Activated naive CD4-positive, alpha-beta T cell treated with anti-CD3 and anti-CD28 coated beads, Interleukin-2, amount 50 U/mL, for 24 hours (primary cell): ENCODE measurements at regions not wholly inside any gene's neighbourhood (a gene's known extent, or its start where the extent isn't known, plus 50 kb on each side); places are given as distances from the start of the nearest gene placed in this dataset.

ENCODE experiments used
- H3K27ac Mint-ChIP-seq: one replicate; pipeline ENCODE4 v1.8.0; 2021; ENCODE audit warnings: mild to moderate bottlenecking, mixed read lengths
- H3K27me3 Mint-ChIP-seq: one replicate; pipeline ENCODE4 v1.8.0; 2021; ENCODE audit warnings: mixed read lengths
- H3K36me3 Mint-ChIP-seq: one replicate; pipeline ENCODE4 v1.8.0; 2021; ENCODE audit warnings: mixed read lengths
- H3K4me1 Mint-ChIP-seq: one replicate; pipeline ENCODE4 v1.8.0; 2021; ENCODE audit warnings: mixed read lengths
- H3K4me3 Mint-ChIP-seq: one replicate; pipeline ENCODE4 v1.8.0; 2021; ENCODE audit warnings: mild to moderate bottlenecking, mixed read lengths
- H3K9me3 Mint-ChIP-seq: one replicate; pipeline ENCODE4 v1.8.0; 2021; ENCODE audit warnings: mixed read lengths

GRCh38 chr7:22962775-22963350 lies 51.1 kb downstream of the HYCC1 start:
- H3K27ac Mint-ChIP-seq, result no peak overlapping the region
- no peaks in the 10 kb centered on the region for H3K27me3 Mint-ChIP-seq
- no peak overlapping the region for H3K4me3 Mint-ChIP-seq
- no peaks in the 10 kb centered on the region for H3K9me3 Mint-ChIP-seq
- no peaks in the 10 kb centered on the region for H3K4me1 Mint-ChIP-seq
- H3K36me3 Mint-ChIP-seq, result peaks cover 12% of the 10 kb centered on the region

- H3K4me1 Mint-ChIP-seq, result no peaks in the 10 kb centered on the region
- H3K27ac Mint-ChIP-seq, result no peak overlapping the region
- H3K4me3 Mint-ChIP-seq, result no peak overlapping the region
- peaks cover 10% of the 10 kb centered on the region for H3K36me3 Mint-ChIP-seq
- H3K27me3 Mint-ChIP-seq, result no peaks in the 10 kb centered on the region
- H3K9me3 Mint-ChIP-seq, result no peaks in the 10 kb centered on the region
Measured at GRCh38 chr7:22958742-22959141, 55.2 kb downstream of the HYCC1 start.

DNA sequence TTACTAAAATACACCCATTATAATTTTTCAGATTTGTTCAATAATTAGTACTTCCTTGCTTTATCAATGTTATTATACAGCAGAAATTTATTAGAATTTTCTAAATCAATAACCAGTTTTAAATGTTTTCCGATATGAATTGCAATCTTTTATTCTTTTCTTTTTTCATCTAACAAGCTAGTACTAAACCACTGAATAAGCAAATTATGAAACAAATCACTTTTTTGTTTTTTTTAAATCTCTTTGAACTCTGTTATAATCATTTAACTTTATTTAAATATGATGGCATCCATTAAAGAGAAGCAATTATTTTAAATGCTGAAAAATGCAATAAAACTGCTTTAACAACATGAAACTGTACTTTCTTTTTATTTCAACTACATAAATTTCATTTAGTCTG lies 59.7 kb downstream of the HYCC1 start:
- H3K27ac Mint-ChIP-seq, result no peak overlapping the region
- H3K27me3 Mint-ChIP-seq, result no peaks in the 10 kb centered on the region
- H3K4me3 Mint-ChIP-seq, result no peak overlapping the region
- no peaks in the 10 kb centered on the region for H3K9me3 Mint-ChIP-seq
- peaks cover 7% of the 10 kb centered on the region for H3K36me3 Mint-ChIP-seq
- H3K4me1 Mint-ChIP-seq, result no peaks in the 10 kb centered on the region

GRCh38 chr7:22952306-22953015 lies 61.5 kb downstream of the HYCC1 start:
- Mint-ChIP-seq H3K27ac (no peak overlapping the region), H3K27me3 (no peaks in the 10 kb centered on the region), H3K36me3 (peaks cover 7% of the 10 kb centered on the region), H3K9me3 (no peaks in the 10 kb centered on the region), H3K4me3 (no peak overlapping the region), H3K4me1 (no peaks in the 10 kb centered on the region)

- peaks cover 8% of the 10 kb centered on the region for H3K36me3 Mint-ChIP-seq
- H3K27me3 Mint-ChIP-seq, result no peaks in the 10 kb centered on the region
- no peak overlapping the region for H3K27ac Mint-ChIP-seq
- H3K4me1 Mint-ChIP-seq, result no peaks in the 10 kb centered on the region
- no peak overlapping the region for H3K4me3 Mint-ChIP-seq
- H3K9me3 Mint-ChIP-seq, result no peaks in the 10 kb centered on the region
Measured at GRCh38 chr7:22949944-22950343, 64.0 kb downstream of the HYCC1 start.

GRCh38 chr7:22949221-22949620 lies 64.7 kb downstream of the HYCC1 start:
- Mint-ChIP-seq H3K4me1 (no peaks in the 10 kb centered on the region), H3K9me3 (no peaks in the 10 kb centered on the region)

GRCh38 chr7:22948770-22949169 lies 65.2 kb downstream of the HYCC1 start:
- peaks cover 9% of the 10 kb centered on the region for H3K36me3 Mint-ChIP-seq
- no peaks in the 10 kb centered on the region for H3K9me3 Mint-ChIP-seq
- no peak overlapping the region for H3K4me3 Mint-ChIP-seq
- no peaks in the 10 kb centered on the region for H3K27me3 Mint-ChIP-seq
- H3K4me1 Mint-ChIP-seq, result no peaks in the 10 kb centered on the region
- no peak overlapping the region for H3K27ac Mint-ChIP-seq

More at GRCh38 chr7:22949221-22949620, 64.7 kb downstream of the HYCC1 start:
- H3K27ac Mint-ChIP-seq, result no peak overlapping the region
- H3K4me3 Mint-ChIP-seq, result no peak overlapping the region
- H3K36me3 Mint-ChIP-seq, result peaks cover 9% of the 10 kb centered on the region
- no peaks in the 10 kb centered on the region for H3K27me3 Mint-ChIP-seq

DNA sequence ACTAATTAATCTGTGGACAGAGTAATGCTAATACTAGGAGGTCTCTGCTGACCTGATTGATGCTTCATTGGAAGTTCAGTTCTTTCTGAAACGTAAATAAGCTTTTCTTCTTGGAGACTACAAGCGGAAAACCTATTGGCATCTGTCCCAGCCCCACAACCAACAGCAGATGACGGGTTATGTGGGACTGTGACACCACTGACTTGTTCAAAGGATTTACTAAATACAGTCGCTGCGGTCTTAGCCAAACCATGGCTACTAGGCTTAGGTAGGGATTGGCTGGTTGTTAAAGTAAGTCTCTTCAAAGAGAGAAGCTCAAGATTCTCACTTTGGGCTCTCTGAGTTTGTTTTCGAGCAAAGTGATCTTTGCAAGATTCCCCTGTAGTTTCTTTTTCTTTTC lies 68.3 kb downstream of the HYCC1 start:
- Mint-ChIP-seq H3K4me1 (no peaks in the 10 kb centered on the region), H3K27ac (no peak overlapping the region), H3K9me3 (no peaks in the 10 kb centered on the region)

DNA sequence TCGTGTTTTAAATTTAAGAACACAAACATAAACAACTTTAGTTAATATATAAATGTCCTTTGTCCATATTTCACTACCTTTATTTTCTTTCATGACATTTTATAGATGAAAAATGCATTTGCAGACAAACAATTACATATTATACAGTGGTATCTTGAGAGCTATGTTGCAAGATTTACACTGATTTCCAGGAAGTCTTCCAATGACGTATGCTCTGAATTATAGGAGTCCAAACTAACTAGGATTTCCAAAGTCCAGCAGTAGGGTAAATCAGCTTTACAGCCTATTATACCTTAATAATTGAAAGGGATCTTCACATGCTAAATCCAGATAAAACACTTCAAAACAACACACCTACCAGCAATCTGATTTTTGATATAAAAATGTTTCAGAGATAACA lies 69.4 kb downstream of the HYCC1 start:
- Mint-ChIP-seq H3K4me3 (no peak overlapping the region), H3K36me3 (peaks cover 5% of the 10 kb centered on the region), H3K9me3 (no peaks in the 10 kb centered on the region), H3K4me1 (no peaks in the 10 kb centered on the region), H3K27me3 (no peaks in the 10 kb centered on the region), H3K27ac (no peak overlapping the region)

More for the DNA sequence above, 68.3 kb downstream of the HYCC1 start:
- no peaks in the 10 kb centered on the region for H3K27me3 Mint-ChIP-seq
- peaks cover 7% of the 10 kb centered on the region for H3K36me3 Mint-ChIP-seq
- H3K4me3 Mint-ChIP-seq, result no peak overlapping the region

DNA sequence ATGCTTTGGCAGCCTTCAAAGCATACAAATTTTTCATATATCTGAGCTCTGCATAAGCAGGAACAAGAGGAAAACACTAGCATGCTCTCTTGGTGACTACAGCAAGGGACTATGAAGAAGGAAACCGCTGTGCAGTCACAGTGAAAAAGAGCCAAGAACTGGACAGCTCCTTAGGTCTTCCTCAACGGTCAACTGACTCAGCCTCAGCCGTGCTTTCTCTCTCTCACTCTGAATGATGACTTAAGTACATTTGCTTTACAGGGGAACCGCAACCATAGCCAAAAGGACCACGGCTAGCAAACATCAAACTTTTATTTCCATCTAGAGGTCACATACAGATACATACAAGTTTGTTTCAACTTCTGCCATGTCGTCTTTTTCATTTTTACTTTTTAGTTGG lies 69.9 kb downstream of the HYCC1 start:
- Mint-ChIP-seq H3K27me3 (no peaks in the 10 kb centered on the region), H3K4me1 (no peaks in the 10 kb centered on the region), H3K9me3 (no peaks in the 10 kb centered on the region), H3K4me3 (no peak overlapping the region), H3K36me3 (peaks cover 5% of the 10 kb centered on the region), H3K27ac (no peak overlapping the region)

GRCh38 chr7:22942191-22942590 lies 71.7 kb downstream of the HYCC1 start:
- no peaks in the 10 kb centered on the region for H3K27me3 Mint-ChIP-seq
- H3K4me1 Mint-ChIP-seq, result no peaks in the 10 kb centered on the region
- H3K36me3 Mint-ChIP-seq, result peaks cover 5% of the 10 kb centered on the region
- no peak overlapping the region for H3K4me3 Mint-ChIP-seq
- no peaks in the 10 kb centered on the region for H3K9me3 Mint-ChIP-seq
- no peak overlapping the region for H3K27ac Mint-ChIP-seq

GRCh38 chr7:22939842-22940241 lies 74.1 kb downstream of the HYCC1 start:
- H3K4me1 Mint-ChIP-seq, result no peaks in the 10 kb centered on the region
- H3K36me3 Mint-ChIP-seq, result peaks cover under 1% of the 10 kb centered on the region
- no peak overlapping the region for H3K27ac Mint-ChIP-seq
- no peaks in the 10 kb centered on the region for H3K9me3 Mint-ChIP-seq
- H3K27me3 Mint-ChIP-seq, result no peaks in the 10 kb centered on the region
- H3K4me3 Mint-ChIP-seq, result no peak overlapping the region

- Mint-ChIP-seq H3K36me3 (no peaks in the 10 kb centered on the region), H3K27ac (no peak overlapping the region), H3K9me3 (no peaks in the 10 kb centered on the region), H3K4me3 (no peak overlapping the region), H3K4me1 (no peaks in the 10 kb centered on the region), H3K27me3 (peaks cover 2% of the 10 kb centered on the region)
Measured at GRCh38 chr7:22937946-22938345, 76.0 kb downstream of the HYCC1 start.

DNA sequence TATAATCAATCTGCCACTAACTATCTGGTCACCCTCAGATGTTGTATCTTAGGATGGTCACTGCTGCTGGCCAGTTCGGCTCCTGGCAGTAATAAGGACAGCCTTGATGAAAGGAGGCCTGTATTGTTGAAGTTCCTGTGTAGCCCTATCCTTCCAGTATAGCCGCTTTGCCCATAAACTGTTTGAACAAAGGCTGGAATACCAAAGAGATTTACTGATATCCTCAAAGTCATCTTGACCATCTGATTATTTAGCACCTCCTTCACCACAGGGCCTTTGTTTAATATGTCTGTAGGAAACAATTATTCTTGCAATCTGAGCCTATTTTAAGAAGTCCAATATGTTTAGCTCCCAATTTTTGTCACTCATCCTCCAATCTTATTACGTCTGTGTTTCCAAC lies 77.7 kb downstream of the HYCC1 start:
- Mint-ChIP-seq H3K9me3 (no peaks in the 10 kb centered on the region), H3K4me1 (no peaks in the 10 kb centered on the region), H3K27me3 (peaks cover 4% of the 10 kb centered on the region), H3K4me3 (no peak overlapping the region), H3K36me3 (no peaks in the 10 kb centered on the region), H3K27ac (no peak overlapping the region)

- Mint-ChIP-seq H3K4me3 (no peak overlapping the region), H3K9me3 (no peaks in the 10 kb centered on the region), H3K36me3 (no peaks in the 10 kb centered on the region), H3K27ac (no peak overlapping the region), H3K27me3 (peaks cover 6% of the 10 kb centered on the region), H3K4me1 (no peaks in the 10 kb centered on the region)
Measured at GRCh38 chr7:22935269-22935668, 78.7 kb downstream of the HYCC1 start.

DNA sequence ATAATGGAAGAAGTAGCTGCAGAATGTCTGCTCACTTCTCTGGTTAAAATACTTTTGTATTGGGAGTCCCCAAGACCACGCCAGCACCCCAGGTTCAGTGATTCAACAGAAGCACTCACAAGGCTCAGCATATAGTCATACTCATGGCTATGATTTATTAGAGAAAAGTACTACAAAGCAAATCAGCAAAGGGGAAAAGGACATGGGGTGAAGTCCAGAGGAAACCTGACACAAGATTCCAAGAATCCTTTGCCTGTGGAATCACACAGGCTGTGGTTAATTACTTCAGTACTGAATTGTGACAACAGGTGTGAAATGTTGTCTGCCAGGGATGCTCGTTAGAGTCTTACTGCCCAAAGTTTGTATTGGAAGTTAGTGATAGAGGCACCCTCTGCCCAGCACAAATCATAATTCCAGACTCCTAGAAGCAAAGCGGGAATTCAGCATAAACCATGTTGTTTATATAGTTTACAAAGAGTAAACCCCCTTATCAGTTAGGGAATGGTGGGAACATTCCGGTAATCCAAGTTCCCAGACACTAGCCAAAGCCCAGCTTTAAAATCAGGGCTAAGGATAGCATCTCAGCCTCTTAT lies 79.4 kb downstream of the HYCC1 start:
- H3K27ac Mint-ChIP-seq, result no peak overlapping the region
- no peaks in the 10 kb centered on the region for H3K9me3 Mint-ChIP-seq
- H3K4me3 Mint-ChIP-seq, result no peak overlapping the region
- peaks cover 6% of the 10 kb centered on the region for H3K27me3 Mint-ChIP-seq
- H3K36me3 Mint-ChIP-seq, result no peaks in the 10 kb centered on the region
- H3K4me1 Mint-ChIP-seq, result no peaks in the 10 kb centered on the region
